ENCODE measurements at regions not wholly inside any gene's neighbourhood (a gene's known extent, or its start where the extent isn't known, plus 50 kb on each side); places are given as distances from the start of the nearest gene placed in this dataset.

DNA sequence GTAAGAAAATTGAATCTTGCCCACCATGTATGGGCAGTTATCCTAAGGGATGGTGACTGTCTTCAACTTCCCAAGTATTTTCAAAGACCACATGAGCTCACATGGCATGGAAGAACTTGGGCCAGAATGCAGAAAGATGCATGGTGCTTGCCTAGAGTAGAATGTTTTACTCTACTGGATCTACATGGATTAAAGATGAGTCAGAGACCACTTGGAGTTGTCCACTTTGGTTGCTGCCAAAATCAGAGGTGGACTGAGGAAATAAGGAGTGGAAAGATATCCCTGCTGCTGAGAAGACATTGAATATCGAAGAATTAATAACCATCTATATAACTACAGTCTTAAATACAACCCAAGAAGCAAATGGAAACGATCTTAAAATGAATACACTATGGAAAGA is 498.1 kb downstream of the NLGN4X start:
- TF ChIP-seq, protein P1, sequence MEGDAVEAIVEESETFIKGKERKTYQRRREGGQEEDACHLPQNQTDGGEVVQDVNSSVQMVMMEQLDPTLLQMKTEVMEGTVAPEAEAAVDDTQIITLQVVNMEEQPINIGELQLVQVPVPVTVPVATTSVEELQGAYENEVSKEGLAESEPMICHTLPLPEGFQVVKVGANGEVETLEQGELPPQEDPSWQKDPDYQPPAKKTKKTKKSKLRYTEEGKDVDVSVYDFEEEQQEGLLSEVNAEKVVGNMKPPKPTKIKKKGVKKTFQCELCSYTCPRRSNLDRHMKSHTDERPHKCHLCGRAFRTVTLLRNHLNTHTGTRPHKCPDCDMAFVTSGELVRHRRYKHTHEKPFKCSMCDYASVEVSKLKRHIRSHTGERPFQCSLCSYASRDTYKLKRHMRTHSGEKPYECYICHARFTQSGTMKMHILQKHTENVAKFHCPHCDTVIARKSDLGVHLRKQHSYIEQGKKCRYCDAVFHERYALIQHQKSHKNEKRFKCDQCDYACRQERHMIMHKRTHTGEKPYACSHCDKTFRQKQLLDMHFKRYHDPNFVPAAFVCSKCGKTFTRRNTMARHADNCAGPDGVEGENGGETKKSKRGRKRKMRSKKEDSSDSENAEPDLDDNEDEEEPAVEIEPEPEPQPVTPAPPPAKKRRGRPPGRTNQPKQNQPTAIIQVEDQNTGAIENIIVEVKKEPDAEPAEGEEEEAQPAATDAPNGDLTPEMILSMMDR (IDR thresholded peaks at IDR 0.05; ENCODE audit: poor library complexity, severe bottlenecking): no peak
- TF ChIP-seq TAF1 (IDR thresholded peaks at IDR 0.05; ENCODE audit: low read depth) (no peak), POLR2AphosphoS5 (IDR thresholded peaks at IDR 0.05) (no peak), EZH2 (IDR thresholded peaks at IDR 0.05; ENCODE audit: borderline replicate concordance, insufficient read depth, low read length, poor library complexity, severe bottlenecking) (no peak), RAD21 (conservative IDR thresholded peaks at IDR 0.05) (no peak)
- TF ChIP-seq, protein P2, sequence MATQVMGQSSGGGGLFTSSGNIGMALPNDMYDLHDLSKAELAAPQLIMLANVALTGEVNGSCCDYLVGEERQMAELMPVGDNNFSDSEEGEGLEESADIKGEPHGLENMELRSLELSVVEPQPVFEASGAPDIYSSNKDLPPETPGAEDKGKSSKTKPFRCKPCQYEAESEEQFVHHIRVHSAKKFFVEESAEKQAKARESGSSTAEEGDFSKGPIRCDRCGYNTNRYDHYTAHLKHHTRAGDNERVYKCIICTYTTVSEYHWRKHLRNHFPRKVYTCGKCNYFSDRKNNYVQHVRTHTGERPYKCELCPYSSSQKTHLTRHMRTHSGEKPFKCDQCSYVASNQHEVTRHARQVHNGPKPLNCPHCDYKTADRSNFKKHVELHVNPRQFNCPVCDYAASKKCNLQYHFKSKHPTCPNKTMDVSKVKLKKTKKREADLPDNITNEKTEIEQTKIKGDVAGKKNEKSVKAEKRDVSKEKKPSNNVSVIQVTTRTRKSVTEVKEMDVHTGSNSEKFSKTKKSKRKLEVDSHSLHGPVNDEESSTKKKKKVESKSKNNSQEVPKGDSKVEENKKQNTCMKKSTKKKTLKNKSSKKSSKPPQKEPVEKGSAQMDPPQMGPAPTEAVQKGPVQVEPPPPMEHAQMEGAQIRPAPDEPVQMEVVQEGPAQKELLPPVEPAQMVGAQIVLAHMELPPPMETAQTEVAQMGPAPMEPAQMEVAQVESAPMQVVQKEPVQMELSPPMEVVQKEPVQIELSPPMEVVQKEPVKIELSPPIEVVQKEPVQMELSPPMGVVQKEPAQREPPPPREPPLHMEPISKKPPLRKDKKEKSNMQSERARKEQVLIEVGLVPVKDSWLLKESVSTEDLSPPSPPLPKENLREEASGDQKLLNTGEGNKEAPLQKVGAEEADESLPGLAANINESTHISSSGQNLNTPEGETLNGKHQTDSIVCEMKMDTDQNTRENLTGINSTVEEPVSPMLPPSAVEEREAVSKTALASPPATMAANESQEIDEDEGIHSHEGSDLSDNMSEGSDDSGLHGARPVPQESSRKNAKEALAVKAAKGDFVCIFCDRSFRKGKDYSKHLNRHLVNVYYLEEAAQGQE (IDR thresholded peaks at IDR 0.05; ENCODE audit: borderline replicate concordance): no peak

All from neural cell (in vitro differentiated cells).